Neural crest cell (in vitro differentiated cells): ENCODE measurements at regions not wholly inside any gene's neighbourhood (a gene's known extent, or its start where the extent isn't known, plus 50 kb on each side); places are given as distances from the start of the nearest gene placed in this dataset.

Experiments
- DNase-seq: peaks from one replicate; pipeline ENCODE4 v3.0.0; 2021; ENCODE audit warnings: low read depth, mixed read lengths, low spot score
- H3K27ac Mint-ChIP-seq: one replicate; pipeline ENCODE4 v1.8.0; 2021; ENCODE audit warnings: mild to moderate bottlenecking, mixed read lengths; ENCODE audit not compliant: unreplicated experiment
- H3K27me3 Mint-ChIP-seq: 2 replicates; pipeline ENCODE4 v1.8.0; 2021; ENCODE audit warnings: low read depth, mild to moderate bottlenecking, mixed read lengths
- H3K36me3 Mint-ChIP-seq: 2 replicates; pipeline ENCODE4 v1.8.0; 2021; ENCODE audit warnings: low read depth, mild to moderate bottlenecking, mixed read lengths
- H3K4me1 Mint-ChIP-seq: 2 replicates; pipeline ENCODE4 v1.8.0; 2021; ENCODE audit warnings: mixed read lengths
- H3K4me3 Mint-ChIP-seq: one replicate; pipeline ENCODE4 v1.8.0; 2021; ENCODE audit warnings: mild to moderate bottlenecking, mixed read lengths
- H3K9me3 Mint-ChIP-seq: 2 replicates; pipeline ENCODE4 v1.8.0; 2021; ENCODE audit warnings: mixed read lengths
- CTCF ChIP-seq: fragments of 200-600 bp; sonication (generic); conservative IDR thresholded peaks from 2 replicates; pipeline ENCODE4 v1.5.0; 2021; ENCODE audit warnings: antibody characterized with exemption, mild to moderate bottlenecking

GRCh38 chr1:221841251-221841982 is 99.5 kb upstream of the DUSP10 start:
- H3K4me3 Mint-ChIP-seq = no peak overlapping the region
- peaks cover 5% of the 10 kb centered on the region for H3K27me3 Mint-ChIP-seq
- H3K27ac Mint-ChIP-seq = no peak overlapping the region
- H3K36me3 Mint-ChIP-seq = no peaks in the 10 kb centered on the region
- H3K4me1 Mint-ChIP-seq = no peaks in the 10 kb centered on the region
- H3K9me3 Mint-ChIP-seq = no peaks in the 10 kb centered on the region
- TF ChIP-seq CTCF = no peak
- DNase-seq = no peak

- TF ChIP-seq CTCF = no peak
- peaks cover 9% of the 10 kb centered on the region for H3K27me3 Mint-ChIP-seq
- no peak for DNase-seq
- H3K4me1 Mint-ChIP-seq = no peaks in the 10 kb centered on the region
- no peaks in the 10 kb centered on the region for H3K36me3 Mint-ChIP-seq
- no peaks in the 10 kb centered on the region for H3K9me3 Mint-ChIP-seq
- H3K27ac Mint-ChIP-seq = peak overlapping the region; percentile 67
- H3K4me3 Mint-ChIP-seq = no peak overlapping the region
Measured at GRCh38 chr1:221840511-221841243, 98.8 kb upstream of the DUSP10 start.

- no peaks in the 10 kb centered on the region for H3K9me3 Mint-ChIP-seq
- no peaks in the 10 kb centered on the region for H3K36me3 Mint-ChIP-seq
- H3K4me1 Mint-ChIP-seq = no peaks in the 10 kb centered on the region
Measured at GRCh38 chr1:221839782-221840395, 98.0 kb upstream of the DUSP10 start.

GRCh38 chr1:221839321-221839720 is 97.4 kb upstream of the DUSP10 start:
- no peaks in the 10 kb centered on the region for H3K9me3 Mint-ChIP-seq
- no peak overlapping the region for H3K27ac Mint-ChIP-seq
- peaks cover 13% of the 10 kb centered on the region for H3K27me3 Mint-ChIP-seq
- no peaks in the 10 kb centered on the region for H3K4me1 Mint-ChIP-seq
- H3K4me3 Mint-ChIP-seq = no peak overlapping the region
- DNase-seq = no peak
- no peaks in the 10 kb centered on the region for H3K36me3 Mint-ChIP-seq
- TF ChIP-seq CTCF = no peak

More at GRCh38 chr1:221839782-221840395, 98.0 kb upstream of the DUSP10 start:
- peaks cover 13% of the 10 kb centered on the region for H3K27me3 Mint-ChIP-seq
- no peak overlapping the region for H3K4me3 Mint-ChIP-seq
- no peak for TF ChIP-seq CTCF
- no peak overlapping the region for H3K27ac Mint-ChIP-seq
- DNase-seq = no peak

- H3K4me1 Mint-ChIP-seq = no peaks in the 10 kb centered on the region
- no peak for TF ChIP-seq CTCF
- DNase-seq = no peak
- no peak overlapping the region for H3K4me3 Mint-ChIP-seq
- H3K27ac Mint-ChIP-seq = no peak overlapping the region
- no peaks in the 10 kb centered on the region for H3K9me3 Mint-ChIP-seq
- peaks cover 18% of the 10 kb centered on the region for H3K27me3 Mint-ChIP-seq
- H3K36me3 Mint-ChIP-seq = no peaks in the 10 kb centered on the region
Measured at GRCh38 chr1:221837896-221838295, 96.0 kb upstream of the DUSP10 start.
